GM19328 (cell line): ENCODE measurements at regions not wholly inside any gene's neighbourhood (a gene's known extent, or its start where the extent isn't known, plus 50 kb on each side); places are given as distances from the start of the nearest gene placed in this dataset.

Source experiments
- ATAC-seq: cut with Tn5 transposase; IDR thresholded peaks from one replicate; pipeline ENCODE4 v1.9.1; 2021; ENCODE audit warnings: mild to moderate bottlenecking, moderate library complexity; ENCODE audit not compliant: unreplicated experiment

DNA sequence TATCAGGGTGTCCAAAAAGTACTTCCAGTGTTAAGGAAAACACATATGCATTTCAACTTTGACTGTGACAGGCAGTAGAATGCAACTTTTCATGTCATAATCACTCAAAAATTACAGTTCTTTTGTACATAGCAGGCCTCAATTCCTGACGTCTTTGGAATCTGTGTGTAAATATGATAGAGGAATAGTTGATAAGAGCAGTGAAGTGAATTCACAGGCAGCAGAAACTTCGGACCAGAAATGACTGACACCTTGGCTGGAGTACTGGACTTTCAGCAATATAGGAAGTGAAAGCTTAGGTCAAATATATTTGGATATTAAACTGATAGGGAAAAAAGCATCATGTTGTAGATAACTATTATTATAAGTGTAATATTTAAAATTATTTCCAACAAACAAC lies 1741.2 kb upstream of the PCDH20 start:
- ATAC-seq = no peak

DNA sequence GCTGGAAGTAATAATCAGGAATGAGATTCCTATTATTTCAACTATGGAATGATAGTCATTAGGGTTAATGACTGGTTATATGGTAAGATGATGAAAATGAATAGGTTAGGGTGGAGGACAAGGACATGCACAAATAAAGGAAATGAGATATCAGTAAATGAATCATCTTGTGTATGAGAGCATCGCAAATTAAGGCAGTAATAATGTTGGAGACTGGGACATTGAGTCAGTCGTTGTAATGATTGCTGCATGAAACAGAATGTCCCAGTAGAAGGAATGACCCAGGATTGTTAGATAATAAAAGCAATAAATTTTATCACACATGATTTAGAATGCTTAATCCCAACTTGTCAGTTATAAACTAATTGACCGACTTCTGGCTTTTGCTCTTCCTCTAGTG lies 1733.7 kb upstream of the PCDH20 start:
- no peak for ATAC-seq

DNA sequence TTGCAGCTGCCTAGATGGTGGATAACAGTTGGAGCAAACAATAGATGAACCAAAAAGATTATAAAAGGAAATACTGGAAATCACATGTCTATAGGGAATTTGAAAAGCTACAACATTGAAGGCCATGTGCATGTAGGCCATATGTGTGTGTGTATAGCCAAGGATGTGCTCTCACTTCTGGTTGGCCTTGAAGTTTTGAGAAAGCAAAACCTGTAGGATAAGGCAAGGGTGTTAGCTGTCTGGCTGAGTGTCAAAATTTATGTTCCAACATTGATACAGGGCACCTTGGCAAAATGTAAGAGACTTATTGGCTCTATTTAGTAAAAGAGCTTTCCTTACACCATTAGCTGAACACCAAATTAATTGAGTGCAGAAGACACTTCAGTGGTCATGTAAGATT lies 1723.6 kb upstream of the PCDH20 start:
- ATAC-seq = no peak

DNA sequence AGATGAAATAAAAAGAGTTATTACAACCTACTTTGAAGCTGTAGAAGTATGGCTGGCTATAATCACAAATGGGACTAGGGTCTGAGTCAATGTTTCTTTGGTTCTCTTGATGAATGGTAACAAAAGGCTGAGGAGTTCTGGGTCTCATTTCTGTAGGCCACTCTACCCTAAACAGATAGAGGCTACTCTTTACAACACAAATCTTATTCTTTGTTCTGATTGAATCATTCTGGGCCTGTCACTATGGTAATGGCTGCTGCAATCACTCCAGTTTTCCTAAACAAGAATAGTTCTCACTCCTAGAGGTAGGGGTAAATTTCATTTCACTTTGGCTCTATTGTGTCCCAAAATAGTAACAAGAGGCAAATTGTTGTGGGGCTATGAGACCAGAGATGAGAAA lies 1714.3 kb upstream of the PCDH20 start:
- ATAC-seq = no peak

DNA sequence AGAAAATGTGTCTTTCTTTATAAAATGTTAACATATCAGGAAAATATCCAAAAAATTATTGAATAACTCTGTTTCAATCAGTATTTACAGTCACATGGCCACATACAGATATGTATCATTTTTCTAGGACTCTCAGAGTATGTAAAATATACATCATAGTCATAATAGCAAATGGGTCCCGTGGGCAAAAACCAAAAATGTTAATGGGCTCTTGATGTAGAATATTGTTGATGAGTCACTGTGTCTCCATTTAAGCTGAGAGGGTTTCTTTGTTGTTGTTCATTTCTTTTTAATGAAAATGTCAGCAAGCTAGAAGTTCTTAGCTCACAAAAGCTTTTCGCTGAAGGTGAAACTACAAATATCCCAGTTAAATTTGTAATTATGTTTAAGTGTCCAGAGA lies 1713.1 kb upstream of the PCDH20 start:
- no peak for ATAC-seq

- ATAC-seq = no peak
Measured at GRCh38 chr13:63124863-63125262, 1709.2 kb upstream of the PCDH20 start.

DNA sequence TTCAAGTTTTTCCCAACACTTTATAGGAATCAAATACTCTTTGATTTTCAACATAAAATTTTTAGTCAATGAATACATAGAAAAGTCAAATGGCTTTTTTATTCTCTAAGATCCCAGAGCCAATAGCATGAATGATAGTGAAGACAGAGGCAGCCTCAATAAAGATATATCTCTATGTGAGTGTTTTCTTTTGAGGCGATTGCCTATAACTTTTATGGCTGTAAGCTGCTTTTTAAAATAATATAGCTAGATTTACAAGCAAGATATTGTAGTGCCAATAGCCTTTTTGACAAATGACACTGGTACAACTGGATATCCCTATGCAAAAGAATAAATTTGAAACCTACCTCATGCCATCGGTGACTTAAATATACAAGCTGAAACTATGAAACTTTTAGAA lies 1705.2 kb upstream of the PCDH20 start:
- no peak for ATAC-seq

DNA sequence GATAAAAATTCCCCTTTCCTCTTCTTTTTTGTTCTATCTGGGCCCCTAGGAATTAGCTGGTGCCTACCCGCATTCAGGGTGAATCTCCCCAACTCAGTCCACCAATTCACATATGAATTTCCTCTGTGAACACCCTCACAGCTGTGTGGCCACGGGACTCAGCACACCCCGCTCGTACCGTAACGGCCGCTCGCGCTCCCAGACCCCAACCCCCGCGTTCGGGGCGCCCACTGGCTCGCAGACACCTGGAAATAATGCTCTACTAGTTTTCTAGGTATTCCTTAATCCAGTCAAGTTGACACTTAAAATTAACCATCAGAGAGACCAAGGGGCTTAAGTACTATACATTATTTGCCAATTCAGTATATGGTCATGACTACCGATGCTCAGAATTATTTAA lies 1702.1 kb upstream of the PCDH20 start:
- ATAC-seq = no peak

GRCh38 chr13:63112799-63113395 lies 1697.2 kb upstream of the PCDH20 start:
- ATAC-seq = no peak

DNA sequence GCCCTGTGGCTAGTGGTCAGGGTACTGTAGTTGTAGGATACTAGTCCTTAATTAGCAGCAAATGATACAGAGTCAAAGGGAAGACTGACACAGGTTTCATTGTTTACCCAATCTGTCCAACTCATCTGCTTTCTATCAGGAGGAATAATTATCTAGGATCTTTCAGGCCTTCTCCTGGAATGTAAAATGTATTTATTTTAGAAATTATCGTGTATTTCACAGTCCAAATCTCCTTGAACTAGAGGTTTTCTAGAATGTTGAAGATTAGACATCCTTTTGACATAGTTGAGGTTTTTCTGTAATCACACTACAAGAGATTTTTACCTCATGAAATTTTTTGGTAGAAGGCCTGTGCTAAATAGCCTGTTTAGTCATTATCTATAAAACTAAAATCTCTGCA lies 1694.8 kb upstream of the PCDH20 start:
- ATAC-seq = no peak

DNA sequence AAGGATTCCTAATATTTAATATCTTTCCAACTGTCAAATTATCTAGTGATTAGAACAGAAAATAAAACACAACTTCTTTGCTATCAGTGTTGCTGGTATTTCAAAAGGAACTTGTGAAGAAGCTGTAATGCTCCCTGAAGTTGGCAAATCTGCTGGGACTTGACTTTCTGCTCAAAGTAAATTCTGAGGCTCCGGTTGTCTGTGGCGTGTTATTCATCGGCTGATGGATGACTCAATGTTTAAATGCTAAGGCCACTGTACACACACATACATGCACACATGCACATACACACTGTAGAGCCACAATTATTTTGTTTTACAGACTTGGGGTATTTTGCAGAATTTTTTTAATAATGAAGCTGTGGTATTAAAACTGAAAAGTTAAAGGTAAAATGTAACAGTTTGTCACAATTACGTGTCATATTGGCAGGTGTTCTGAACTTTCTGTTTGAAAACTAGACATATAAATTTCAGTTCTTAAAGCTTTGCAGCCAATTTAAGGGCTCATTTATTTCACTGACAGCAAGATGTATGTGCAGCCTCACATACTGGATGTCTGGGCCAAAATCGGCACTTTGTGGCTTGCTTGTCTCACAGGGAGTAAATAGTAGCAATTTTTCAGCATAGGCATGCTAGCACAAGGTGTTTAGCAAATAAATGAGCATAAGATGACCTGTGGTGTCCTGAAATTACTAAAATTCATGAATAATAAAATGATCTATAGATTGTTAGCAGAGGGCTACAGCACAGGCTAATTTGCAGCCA lies 1691.7 kb upstream of the PCDH20 start:
- no peak for ATAC-seq

- no peak for ATAC-seq
Measured at GRCh38 chr13:63094717-63095116, 1679.1 kb upstream of the PCDH20 start.

GRCh38 chr13:63093907-63094469 lies 1678.3 kb upstream of the PCDH20 start:
- ATAC-seq = no peak

DNA sequence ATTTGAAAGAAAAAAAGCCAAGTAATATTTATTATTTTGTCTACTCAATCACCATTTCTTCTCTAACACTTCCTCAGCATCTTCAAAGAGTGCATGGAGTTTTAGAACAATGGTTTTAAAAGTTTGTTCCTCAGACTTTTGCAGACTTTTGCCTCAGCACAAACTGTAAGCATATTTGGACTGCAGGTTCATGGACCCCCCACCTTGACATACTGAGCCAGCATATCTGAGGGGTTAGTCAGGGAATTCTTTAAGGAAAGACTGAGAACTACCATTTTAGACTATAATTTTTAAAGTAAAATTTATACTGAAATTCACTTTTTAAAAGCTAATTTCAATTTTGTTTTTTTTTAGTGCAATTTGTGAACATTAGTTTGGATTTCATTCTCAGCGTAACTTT lies 1676.8 kb upstream of the PCDH20 start:
- ATAC-seq = no peak

DNA sequence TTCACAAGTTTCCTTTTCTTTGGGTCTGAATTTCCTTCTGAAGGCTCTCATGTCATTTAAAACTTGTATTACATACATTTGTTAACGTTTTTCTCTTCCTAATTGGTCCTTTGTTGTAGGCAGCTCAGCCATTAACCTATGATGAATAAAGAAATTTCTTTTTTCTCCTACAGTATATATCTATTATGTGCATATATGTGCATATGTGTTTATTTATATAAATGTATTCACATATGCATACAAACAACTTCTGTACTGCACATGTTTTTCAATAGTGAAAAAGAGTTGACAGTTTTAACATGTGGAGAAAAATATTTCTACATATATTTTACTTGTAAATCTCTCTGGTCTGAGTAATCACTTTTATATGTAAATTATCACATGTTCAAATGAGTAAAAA lies 1674.9 kb upstream of the PCDH20 start:
- no peak for ATAC-seq

- ATAC-seq = no peak
Measured at GRCh38 chr13:63088226-63088625, 1672.6 kb upstream of the PCDH20 start.

DNA sequence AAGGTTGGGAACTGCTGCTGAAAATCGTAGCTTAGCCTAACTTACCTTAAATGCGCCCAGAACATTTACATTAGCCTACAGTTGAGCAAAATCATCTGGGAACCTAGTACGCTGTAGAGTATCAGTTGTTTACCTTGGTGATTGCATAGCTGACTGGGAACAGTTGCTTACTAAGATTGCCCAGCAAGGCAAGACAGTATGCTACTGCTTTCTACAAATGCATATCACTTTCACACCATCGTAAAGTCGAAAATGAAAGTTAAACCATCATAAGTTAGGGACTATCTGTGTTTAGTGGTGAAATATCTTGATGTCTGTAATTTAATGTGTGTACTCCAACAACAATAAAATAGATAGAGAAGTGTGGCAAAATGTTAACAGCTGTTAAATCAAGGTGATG lies 1670.6 kb upstream of the PCDH20 start:
- no peak for ATAC-seq

- no peak for ATAC-seq
Measured at GRCh38 chr13:63085851-63086250, 1670.2 kb upstream of the PCDH20 start.

- no peak for ATAC-seq
Measured at GRCh38 chr13:63081400-63082014, 1665.9 kb upstream of the PCDH20 start.

GRCh38 chr13:63075126-63075525 lies 1659.5 kb upstream of the PCDH20 start:
- ATAC-seq = no peak

DNA sequence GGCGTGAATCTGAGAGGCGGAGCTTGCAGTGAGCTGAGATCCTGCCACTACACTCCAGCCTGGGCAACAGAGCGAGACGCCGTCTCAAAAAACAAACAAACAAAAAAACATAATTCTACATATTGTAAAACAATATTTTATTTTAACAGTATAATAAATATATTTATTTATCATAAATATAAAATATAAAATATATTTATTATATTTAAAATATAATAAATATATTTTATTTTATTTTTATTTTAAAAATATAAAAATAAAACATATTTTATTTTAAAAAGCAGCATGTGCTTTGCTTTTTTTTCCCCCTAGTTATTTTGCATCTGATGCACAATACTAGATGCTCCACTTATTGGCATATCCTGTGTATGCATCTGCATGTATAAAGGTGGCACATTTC lies 1634.6 kb upstream of the PCDH20 start:
- no peak for ATAC-seq

- no peak for ATAC-seq
Measured at GRCh38 chr13:63048653-63049052, 1633.0 kb upstream of the PCDH20 start.
